Kidney (tissue), 13 donors: ENCODE measurements at regions not wholly inside any gene's neighbourhood (a gene's known extent, or its start where the extent isn't known, plus 50 kb on each side); places are given as distances from the start of the nearest gene placed in this dataset.

Experiments
- DNase-seq, 5 donors: peaks; one replicate each; pipeline ENCODE4 v3.0.0-alpha.2; 2013 to 2020
- FAIRE-seq: peaks from 2 replicates; lab custom pipeline; 2012; peaks lifted over from hg19 to GRCh38; lab: Jason Lieb, UNC
- H3K27ac ChIP-seq, 2 donors: one replicate each; pipeline ENCODE4 v1.7.0; 2013; ENCODE audit warnings: low read depth in 2 of 2, low read length in 2 of 2, inconsistent platforms in 1 of 2
- H3K27me3 ChIP-seq: one replicate; pipeline ENCODE4 v1.7.1; 2013; ENCODE audit warnings: low read length, inconsistent platforms; ENCODE audit not compliant: control insufficient read depth, insufficient read depth
- H3K36me3 ChIP-seq, 3 donors: one replicate each; pipeline versions ENCODE4 v1.7.0 to v1.7.1; 2013; ENCODE audit warnings: low read length in 3 of 3, control low read depth in 1 of 3, inconsistent platforms in 1 of 3; ENCODE audit not compliant: insufficient read depth in 3 of 3, control insufficient read depth in 2 of 3
- H3K4me1 ChIP-seq, 3 donors: one replicate each; pipeline versions ENCODE4 v1.7.0 to v1.7.1; 2013; ENCODE audit warnings: low read length in 3 of 3, inconsistent platforms in 1 of 3, low read depth in 1 of 3; ENCODE audit not compliant: control insufficient read depth in 2 of 3, insufficient read depth in 2 of 3
- H3K4me3 ChIP-seq, 3 donors: one replicate each; pipeline versions ENCODE4 v1.7.0 to v1.8.1; 2013; ENCODE audit warnings: low read length in 3 of 3, control low read depth in 1 of 3, inconsistent platforms in 1 of 3
- H3K9ac ChIP-seq, 3 donors: one replicate each; pipeline versions ENCODE4 v1.7.0 to v1.7.1; 2013; ENCODE audit warnings: low read length in 3 of 3, control low read depth in 1 of 3, inconsistent platforms in 1 of 3
- H3K9me3 ChIP-seq, 3 donors: one replicate each; pipeline versions ENCODE4 v1.7.0 to v1.7.1; 2013; ENCODE audit warnings: low read length in 3 of 3, control low read depth in 1 of 3, inconsistent platforms in 1 of 3; ENCODE audit not compliant: control insufficient read depth in 2 of 3, insufficient read depth in 1 of 3
- intact Hi-C: fragments of 100-400 bp; cut with DNase I; formaldehyde crosslinking; loops from one replicate; pipeline ENCODE4 v1.11.1; 2022
- TF ChIP-seq, protein P1 (sequence below): IDR thresholded peaks from 3 replicates; pipeline ENCODE4 v1.5.1; 2012; ENCODE audit warnings: mild to moderate bottlenecking, moderate library complexity, borderline replicate concordance; ENCODE audit not compliant: insufficient read depth; ENCODE audit errors: extremely low read depth
- donor health status: control.
- donor health status: control.
- donor health status: control.
- donor health status: control.
- donor health status: control.
- donor health status: DM: yes; HTN: yes; CAD: no.
- donor health status: Normal renal cell carcinoma (clear cell type).

DNA sequence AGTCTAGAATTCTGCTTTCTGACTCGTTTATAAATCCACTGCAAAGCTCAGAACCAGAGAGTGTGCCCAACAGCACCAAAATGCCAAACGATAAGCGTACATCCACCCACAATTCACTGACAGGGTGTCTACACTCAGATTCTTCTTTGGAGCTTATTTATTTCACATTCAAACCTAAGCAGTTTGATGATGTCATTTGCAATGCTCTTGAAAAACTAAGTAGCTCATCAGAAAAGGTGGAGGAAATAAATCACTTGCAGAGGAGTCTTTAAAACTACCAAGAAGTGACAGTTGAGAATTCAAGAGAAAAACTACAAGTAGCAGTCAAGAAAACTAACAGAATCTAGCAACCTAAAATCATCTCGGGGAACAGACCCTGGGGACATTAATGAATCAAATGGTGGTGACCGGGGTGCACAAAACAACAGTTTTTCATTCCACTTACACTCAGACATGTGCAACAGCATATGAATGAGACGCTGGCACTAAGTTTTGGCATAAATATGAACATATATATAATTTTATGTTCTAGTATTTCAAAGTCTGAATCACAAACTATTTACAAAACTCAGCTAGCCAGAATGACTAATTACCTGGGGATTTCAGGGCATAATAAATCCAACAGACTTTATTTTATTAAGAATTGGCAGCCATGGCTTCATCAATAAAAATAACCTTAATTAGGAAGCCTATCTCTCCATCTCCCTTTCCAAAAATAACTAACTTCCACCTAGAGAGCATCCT lies 119.4 kb downstream of the SIPA1L2 start:
- DNase-seq, result no peak
- no peaks in the 10 kb centered on the region for H3K27me3 ChIP-seq
- no peak overlapping the region for H3K27ac ChIP-seq
- intact Hi-C loops, result no loop called here
- H3K4me1 ChIP-seq, result no peaks in the 10 kb centered on the region
- TF ChIP-seq, protein P1, sequence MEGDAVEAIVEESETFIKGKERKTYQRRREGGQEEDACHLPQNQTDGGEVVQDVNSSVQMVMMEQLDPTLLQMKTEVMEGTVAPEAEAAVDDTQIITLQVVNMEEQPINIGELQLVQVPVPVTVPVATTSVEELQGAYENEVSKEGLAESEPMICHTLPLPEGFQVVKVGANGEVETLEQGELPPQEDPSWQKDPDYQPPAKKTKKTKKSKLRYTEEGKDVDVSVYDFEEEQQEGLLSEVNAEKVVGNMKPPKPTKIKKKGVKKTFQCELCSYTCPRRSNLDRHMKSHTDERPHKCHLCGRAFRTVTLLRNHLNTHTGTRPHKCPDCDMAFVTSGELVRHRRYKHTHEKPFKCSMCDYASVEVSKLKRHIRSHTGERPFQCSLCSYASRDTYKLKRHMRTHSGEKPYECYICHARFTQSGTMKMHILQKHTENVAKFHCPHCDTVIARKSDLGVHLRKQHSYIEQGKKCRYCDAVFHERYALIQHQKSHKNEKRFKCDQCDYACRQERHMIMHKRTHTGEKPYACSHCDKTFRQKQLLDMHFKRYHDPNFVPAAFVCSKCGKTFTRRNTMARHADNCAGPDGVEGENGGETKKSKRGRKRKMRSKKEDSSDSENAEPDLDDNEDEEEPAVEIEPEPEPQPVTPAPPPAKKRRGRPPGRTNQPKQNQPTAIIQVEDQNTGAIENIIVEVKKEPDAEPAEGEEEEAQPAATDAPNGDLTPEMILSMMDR, result no peak
- H3K36me3 ChIP-seq, result no peaks in the 10 kb centered on the region
- no peak for FAIRE-seq
- H3K9me3 ChIP-seq, result no peaks in the 10 kb centered on the region
- no peak overlapping the region for H3K9ac ChIP-seq
- no peak overlapping the region for H3K4me3 ChIP-seq

- H3K9me3 ChIP-seq, result no peaks in the 10 kb centered on the region
- TF ChIP-seq, protein P1, result no peak
- intact Hi-C loops, result no loop called here
- H3K27me3 ChIP-seq, result no peaks in the 10 kb centered on the region
- H3K9ac ChIP-seq, result no peak overlapping the region
- peak in 1 of 5 donors; percentile 45 for DNase-seq
- no peaks in the 10 kb centered on the region for H3K36me3 ChIP-seq
- H3K27ac ChIP-seq, result no peak overlapping the region
- FAIRE-seq, result no peak
- H3K4me1 ChIP-seq, result no peaks in the 10 kb centered on the region
- no peak overlapping the region for H3K4me3 ChIP-seq
Measured at GRCh38 chr1:232509570-232509969, 120.4 kb downstream of the SIPA1L2 start.

- intact Hi-C loops, result no loop called here
- Histone ChIP-seq H3K36me3 (no peaks in the 10 kb centered on the region), H3K27me3 (no peaks in the 10 kb centered on the region), H3K27ac (no peak overlapping the region), H3K4me1 (no peaks in the 10 kb centered on the region), H3K9me3 (no peaks in the 10 kb centered on the region), H3K4me3 (no peak overlapping the region), H3K9ac (no peak overlapping the region)
- DNase-seq (no peak), FAIRE-seq (no peak)
- TF ChIP-seq, protein P1, result no peak
Measured at GRCh38 chr1:232508130-232508701, 121.7 kb downstream of the SIPA1L2 start.
